Heart left ventricle (tissue), 16 donors: ENCODE measurements at regions not wholly inside any gene's neighbourhood (a gene's known extent, or its start where the extent isn't known, plus 50 kb on each side); places are given as distances from the start of the nearest gene placed in this dataset.
A peak's percentile ranks its signal among the peaks of the same experiment; 100 is the strongest.

Experiments
- ATAC-seq, 4 donors: fragments of 200-7000 bp; cut with Tn5 transposase; one replicate each; pipeline ENCODE4 v1.9.1; 2020 to 2022; ENCODE audit warnings: moderate library complexity in 4 of 4, mild to moderate bottlenecking in 3 of 4, moderate number of reproducible peaks in 1 of 4
- DNase-seq, 5 donors: peaks; one replicate each; pipeline ENCODE4 v3.0.0-alpha.2; 2020
- H3K27ac ChIP-seq, 12 donors: fragments of 200-600 bp; sonication (generic) in 4 of 12; one replicate each; pipeline versions ENCODE4 v1.5.0 to v1.8.0; 2016 to 2022; ENCODE audit warnings: mild to moderate bottlenecking in 2 of 12
- H3K27me3 ChIP-seq, 9 donors: fragments of 200-600 bp; sonication (generic) in 2 of 9; one replicate each; pipeline versions ENCODE4 v1.5.1 to v1.8.0; 2016 to 2022; ENCODE audit warnings: mild to moderate bottlenecking in 3 of 9
- H3K36me3 ChIP-seq, 9 donors: fragments of 200-600 bp; sonication (generic) in 2 of 9; one replicate each; pipeline versions ENCODE4 v1.5.0 to v1.8.0; 2018 to 2022; ENCODE audit warnings: mild to moderate bottlenecking in 2 of 9
- H3K4me1 ChIP-seq, 12 donors: fragments of 200-600 bp; sonication (generic) in 4 of 12; one replicate each; pipeline versions ENCODE4 v1.5.0 to v1.8.0; 2016 to 2022; ENCODE audit warnings: mild to moderate bottlenecking in 3 of 12
- H3K4me3 ChIP-seq, 12 donors: fragments of 200-600 bp; sonication (generic) in 4 of 12; one replicate each; pipeline versions ENCODE4 v1.5.0 to v1.8.0; 2017 to 2022; ENCODE audit warnings: mild to moderate bottlenecking in 9 of 12, moderate library complexity in 4 of 12
- H3K9me3 ChIP-seq, 12 donors: fragments of 200-600 bp; sonication (generic) in 4 of 12; one replicate each; pipeline versions ENCODE4 v1.5.0 to v1.8.0; 2016 to 2022; ENCODE audit warnings: mild to moderate bottlenecking in 1 of 12
- POLR2A ChIP-seq, 2 donors: fragments of 450-650 bp; IDR thresholded peaks; one replicate each; pipeline ENCODE4 v1.6.1; 2017; ENCODE audit warnings: antibody characterized with exemption in 2 of 2, mild to moderate bottlenecking in 2 of 2, moderate library complexity in 2 of 2
- WGBS, 4 donors: extraction: QIAGEN DNeasy Blood & Tissue Kit in 2 of 4; methylation state at CpG; one replicate each; pipeline versions ENCODE4 v1.1.5 to v1.1.7; 2013 to 2018; 5-methylcytosine and 5-hydroxymethylcytosine counted together
- intact Hi-C, 10 donors: fragments of 100-400 bp; cut with DNase I; formaldehyde crosslinking; loops; one replicate each; pipeline versions ENCODE4 v1.11.1 to v1.14.2; 2022
- TF ChIP-seq, protein P1 (sequence below), 12 donors: fragments of 200-600 bp; sonication (generic) in 4 of 12; IDR thresholded peaks; one replicate each; pipeline versions ENCODE4 v1.5.0 to v1.8.0; 2018 to 2022; ENCODE audit warnings: antibody characterized with exemption in 12 of 12, mild to moderate bottlenecking in 5 of 12
- donor health status: ischemic (EF 13 %, LVEDD 7.1; RV severe dilation, severe dysfunction).
- donor health status: healthy with polysubstance abuse.
- donor health status: DM: no; HTN: yes; CAD: no.
- donor health status: DM: no; HTN: no; CAD: no.
- donor health status: ischemic (EF 25% LVEDD 6.9; RV normal size, moderate dysfunction).
- donor health status: ischemic (EF 25% LVEDD 5.7; RV mildly dilated, moderate dysfunction).
- donor health status: healthy.
- donor health status: DM: yes; HTN: yes; CAD: no.
- donor health status: ischemic (EF 35%, LVEDD 5.7; RV mildly dilated, moderate dysfunction).
- donor health status: nonischemic (EF 11% LVEDD 7.7; RV severe dilation, severe dysfunction).
- donor health status: DM: yes; HTN: yes; CAD: no.
- donor health status: PGD.
- donor health status: ischemic (EF 29% LVEDD 5.4; RV normal size, mild dysfunction).
- donor health status: nonischemic (EF 23%, LVEDD 6.1; RV moderate dilation, normal function).

DNA sequence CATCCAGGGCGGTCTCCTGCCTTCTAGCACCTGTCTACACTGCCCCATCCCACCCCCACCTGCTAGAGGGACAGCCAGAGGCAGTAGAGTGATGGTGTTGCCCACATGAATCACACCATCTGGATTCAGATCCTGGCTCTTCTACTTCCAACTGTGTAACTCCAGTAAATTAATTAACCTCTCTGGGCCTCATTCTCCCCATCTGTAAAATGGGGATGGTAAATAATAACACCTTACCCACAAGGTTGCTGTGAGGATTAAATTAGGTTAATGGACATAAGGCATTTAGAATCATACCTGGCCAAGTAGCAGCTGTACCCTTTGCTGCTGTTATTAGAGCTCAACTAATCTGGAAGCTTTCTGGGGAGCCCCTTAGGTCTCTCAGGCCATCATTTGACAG, 149.6 kb upstream of the BCOR start:
- intact Hi-C loops: loop anchor here in 2 of 10 donors (5.0 to 10.0 kb wide), 2 partner anchors 53 to 70 kb away; no protein-coding TSS in a partner anchor

DNA sequence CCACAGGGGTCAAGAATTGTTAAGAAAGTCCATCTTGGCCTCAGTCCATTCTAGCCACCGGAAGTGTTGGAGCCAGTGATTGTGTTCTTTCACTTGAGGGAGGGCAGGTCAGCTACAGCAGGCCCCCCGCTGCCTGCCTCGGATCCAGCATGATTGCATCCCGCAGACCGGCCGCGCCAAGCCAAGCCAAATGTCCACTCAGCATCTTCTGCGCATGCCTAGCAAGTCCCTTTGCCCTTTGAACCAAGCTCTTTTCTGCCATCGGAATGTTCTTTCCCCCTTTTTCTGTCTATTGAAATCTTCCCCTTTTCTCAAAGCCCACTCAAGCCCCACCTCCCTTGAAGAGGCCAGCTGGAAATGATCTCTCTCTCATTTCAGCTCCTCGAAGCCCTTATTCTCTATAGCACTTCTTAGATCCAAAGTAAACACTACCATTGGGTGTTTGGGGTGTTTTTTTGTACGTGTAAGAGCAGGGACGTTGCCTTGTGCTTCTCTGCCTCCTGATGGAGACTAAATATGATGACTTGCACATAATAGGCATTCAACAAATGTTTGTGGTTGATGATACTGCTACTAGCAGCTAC, 147.8 kb upstream of the BCOR start:
- peak overlapping the region in 2 of 12 donors; percentile 0 to 42 for H3K27ac ChIP-seq
- peaks cover 0 to 7% (median 0%) of the 10 kb centered on the region in 12 donors for H3K4me1 ChIP-seq
- intact Hi-C loops: loop anchor here in 2 of 10 donors (5.0 to 10.0 kb wide), 2 partner anchors 51 to 68 kb away; no protein-coding TSS in a partner anchor
- no peak for TF ChIP-seq POLR2A (IDR thresholded peaks at IDR 0.05)
- TF ChIP-seq, protein P1, sequence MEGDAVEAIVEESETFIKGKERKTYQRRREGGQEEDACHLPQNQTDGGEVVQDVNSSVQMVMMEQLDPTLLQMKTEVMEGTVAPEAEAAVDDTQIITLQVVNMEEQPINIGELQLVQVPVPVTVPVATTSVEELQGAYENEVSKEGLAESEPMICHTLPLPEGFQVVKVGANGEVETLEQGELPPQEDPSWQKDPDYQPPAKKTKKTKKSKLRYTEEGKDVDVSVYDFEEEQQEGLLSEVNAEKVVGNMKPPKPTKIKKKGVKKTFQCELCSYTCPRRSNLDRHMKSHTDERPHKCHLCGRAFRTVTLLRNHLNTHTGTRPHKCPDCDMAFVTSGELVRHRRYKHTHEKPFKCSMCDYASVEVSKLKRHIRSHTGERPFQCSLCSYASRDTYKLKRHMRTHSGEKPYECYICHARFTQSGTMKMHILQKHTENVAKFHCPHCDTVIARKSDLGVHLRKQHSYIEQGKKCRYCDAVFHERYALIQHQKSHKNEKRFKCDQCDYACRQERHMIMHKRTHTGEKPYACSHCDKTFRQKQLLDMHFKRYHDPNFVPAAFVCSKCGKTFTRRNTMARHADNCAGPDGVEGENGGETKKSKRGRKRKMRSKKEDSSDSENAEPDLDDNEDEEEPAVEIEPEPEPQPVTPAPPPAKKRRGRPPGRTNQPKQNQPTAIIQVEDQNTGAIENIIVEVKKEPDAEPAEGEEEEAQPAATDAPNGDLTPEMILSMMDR (IDR thresholded peaks at IDR 0.05): no peak
- H3K4me3 ChIP-seq: peak overlapping the region in 4 of 12 donors; percentile 10 to 24 (median 18)
- DNase-seq: peak in 2 of 5 donors; percentile 30 to 41
- WGBS, 4 donors: 31 to 55% (median 45%) methylated on average over 12 of the region's 12 CpGs
- no peaks in the 10 kb centered on the region for H3K36me3 ChIP-seq
- H3K9me3 ChIP-seq: no peaks in the 10 kb centered on the region
- peaks cover 0 to 4% (median 0%) of the 10 kb centered on the region in 9 donors for H3K27me3 ChIP-seq
- peak in 2 of 4 donors; percentile 45 to 55 for ATAC-seq

More for the DNA sequence above, 149.6 kb upstream of the BCOR start:
- H3K4me1 ChIP-seq: peaks cover 0 to 7% (median 0%) of the 10 kb centered on the region in 12 donors
- DNase-seq (no peak), ATAC-seq (no peak)
- WGBS, 4 donors: 50 to 100% (median 89%) methylated on average over 1 of the region's 1 CpG
- H3K27ac ChIP-seq: no peak overlapping the region
- H3K36me3 ChIP-seq: no peaks in the 10 kb centered on the region
- H3K9me3 ChIP-seq: no peaks in the 10 kb centered on the region
- no peak overlapping the region for H3K4me3 ChIP-seq
- TF ChIP-seq, protein P1 (IDR thresholded peaks at IDR 0.05): no peak
- TF ChIP-seq POLR2A (IDR thresholded peaks at IDR 0.05): no peak
- H3K27me3 ChIP-seq: peaks cover 0 to 4% (median 0%) of the 10 kb centered on the region in 9 donors

DNA sequence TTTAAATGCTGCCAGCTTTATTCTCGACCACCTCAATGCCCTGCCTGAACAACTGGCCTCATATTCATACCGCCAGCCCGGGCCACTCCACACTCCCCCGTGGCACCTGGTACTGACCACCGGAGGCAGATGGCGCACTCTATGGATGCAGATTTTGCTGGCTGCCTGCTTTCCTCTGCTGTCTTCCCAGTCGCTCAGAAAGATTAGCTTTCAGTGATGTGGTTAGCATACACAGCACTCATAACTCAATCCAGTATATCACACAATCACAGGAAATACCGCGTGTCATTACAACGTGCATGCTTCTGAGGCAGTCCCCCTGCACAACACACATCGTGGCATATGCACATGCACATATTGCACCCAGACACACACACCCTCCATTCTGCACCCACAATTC, 147.2 kb upstream of the BCOR start:
- peak in 3 of 4 donors; percentile 26 to 62 (median 51) for ATAC-seq
- no peak for DNase-seq
- Histone ChIP-seq H3K36me3 (no peaks in the 10 kb centered on the region), H3K4me1 (peaks cover 0 to 7% (median 0%) of the 10 kb centered on the region in 12 donors), H3K4me3 (peak overlapping the region in 4 of 12 donors; percentile 10 to 24 (median 18)), H3K27me3 (peaks cover 0 to 4% (median 0%) of the 10 kb centered on the region in 9 donors), H3K9me3 (no peaks in the 10 kb centered on the region), H3K27ac (peak overlapping the region in 1 of 12 donors; percentile 9)
- TF ChIP-seq POLR2A (IDR thresholded peaks at IDR 0.05): no peak
- TF ChIP-seq, protein P1 (IDR thresholded peaks at IDR 0.05): no peak
- intact Hi-C loops: loop anchor here in 3 of 10 donors (5.0 to 10.0 kb wide), 2 partner anchors 50 to 68 kb away; no protein-coding TSS in a partner anchor
- 30 to 61% (median 47%) methylated on average over 9 to 11 of the region's 11 CpGs for WGBS, 4 donors

DNA sequence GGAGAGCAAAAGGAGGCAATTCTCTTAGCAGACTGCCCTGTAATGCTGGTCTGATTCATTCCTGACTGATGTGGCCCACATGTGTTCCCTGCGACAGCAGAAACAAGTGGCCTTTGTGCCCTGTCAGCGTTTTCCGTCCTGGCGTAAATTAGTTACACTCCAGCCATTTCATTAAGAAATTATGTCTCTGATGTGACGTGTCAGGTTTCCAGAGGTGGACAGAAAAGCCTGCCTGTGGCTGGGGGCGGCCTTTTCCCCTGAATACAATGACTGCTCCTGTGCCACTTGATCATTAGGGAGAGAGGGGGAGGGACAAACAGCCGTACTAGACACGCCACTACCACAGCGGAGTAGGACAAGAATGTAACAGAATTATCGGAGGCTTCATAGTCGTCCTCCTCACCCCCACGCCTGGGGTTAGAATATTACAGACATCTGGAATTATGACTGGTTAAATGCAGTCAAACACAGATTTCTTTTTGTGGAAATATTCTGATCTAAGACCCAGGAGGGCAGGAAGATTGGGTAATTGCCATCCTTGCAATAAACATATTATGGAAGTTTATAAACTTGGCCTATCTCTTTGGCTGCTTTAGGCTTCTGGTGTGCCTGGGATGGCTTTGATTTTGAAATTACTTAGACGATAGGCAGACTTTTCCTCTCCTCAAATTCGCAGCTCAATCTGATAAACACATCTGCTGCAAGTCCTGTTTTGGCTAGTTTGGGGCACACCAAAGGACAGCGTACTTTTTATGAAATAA, 146.2 kb upstream of the BCOR start:
- Histone ChIP-seq H3K27ac (no peak overlapping the region), H3K4me3 (no peak overlapping the region), H3K27me3 (peaks cover 0 to 4% (median 0%) of the 10 kb centered on the region in 9 donors), H3K4me1 (peaks cover 0 to 7% (median 0%) of the 10 kb centered on the region in 12 donors), H3K36me3 (no peaks in the 10 kb centered on the region), H3K9me3 (no peaks in the 10 kb centered on the region)
- no peak for DNase-seq
- WGBS, 4 donors: 78 to 91% (median 85%) methylated on average over 15 of the region's 15 CpGs
- no peak for ATAC-seq
- TF ChIP-seq, protein P1 (IDR thresholded peaks at IDR 0.05): no peak
- TF ChIP-seq POLR2A (IDR thresholded peaks at IDR 0.05): no peak
- intact Hi-C loops: loop anchor here in 2 of 10 donors (5.0 to 10.0 kb wide), 2 partner anchors 49 to 67 kb away; no protein-coding TSS in a partner anchor
